GM21786 (cell line): ENCODE measurements at regions not wholly inside any gene's neighbourhood (a gene's known extent, or its start where the extent isn't known, plus 50 kb on each side); places are given as distances from the start of the nearest gene placed in this dataset.

ENCODE experiments used
- ATAC-seq: cut with Tn5 transposase; IDR thresholded peaks from one replicate; pipeline ENCODE4 v1.9.1; 2021; ENCODE audit not compliant: unreplicated experiment

DNA sequence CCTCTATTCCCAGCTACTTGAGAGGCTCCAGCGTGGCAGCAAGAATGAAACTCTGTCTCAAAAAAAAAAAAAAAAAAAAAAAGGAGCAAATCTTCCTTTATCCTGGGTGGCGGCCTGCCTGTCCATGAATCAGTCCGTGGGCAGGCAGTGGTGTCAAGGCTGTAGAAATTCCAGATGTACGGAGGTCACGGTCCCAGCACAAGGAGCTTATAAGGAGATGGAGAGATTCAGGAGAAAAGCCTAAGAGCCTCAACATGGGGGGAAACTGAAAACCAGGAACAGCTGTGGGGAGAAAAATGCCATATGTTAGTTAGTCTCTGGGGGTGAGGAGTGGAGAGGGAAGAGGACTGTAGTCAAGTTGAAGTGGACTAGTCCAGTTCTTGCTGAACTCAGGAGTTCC is 130.5 kb upstream of the CRY1 start:
- ATAC-seq = no peak

DNA sequence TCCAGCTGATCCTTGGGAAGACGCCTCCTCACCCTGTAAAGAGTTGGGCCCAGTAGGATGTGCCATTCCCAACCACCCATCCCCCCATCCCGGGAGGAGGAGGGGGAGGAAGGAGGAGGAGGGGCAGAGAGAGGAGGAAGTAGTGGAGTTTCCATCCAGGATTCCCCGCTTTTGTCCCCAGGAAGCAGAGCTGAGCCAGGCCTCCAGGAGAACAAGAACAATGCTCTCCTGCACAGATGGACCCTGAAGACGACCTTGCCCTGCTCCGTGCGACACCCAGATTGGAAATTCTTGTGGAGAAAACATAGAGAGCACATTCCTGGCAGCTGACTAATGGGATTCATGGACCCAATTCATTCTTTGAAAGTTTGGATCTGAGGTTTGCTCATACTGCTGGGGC is 132.3 kb upstream of the CRY1 start:
- ATAC-seq = no peak

- ATAC-seq = no peak
Observed at GRCh38 chr12:107226126-107226525, 132.8 kb upstream of the CRY1 start.

DNA sequence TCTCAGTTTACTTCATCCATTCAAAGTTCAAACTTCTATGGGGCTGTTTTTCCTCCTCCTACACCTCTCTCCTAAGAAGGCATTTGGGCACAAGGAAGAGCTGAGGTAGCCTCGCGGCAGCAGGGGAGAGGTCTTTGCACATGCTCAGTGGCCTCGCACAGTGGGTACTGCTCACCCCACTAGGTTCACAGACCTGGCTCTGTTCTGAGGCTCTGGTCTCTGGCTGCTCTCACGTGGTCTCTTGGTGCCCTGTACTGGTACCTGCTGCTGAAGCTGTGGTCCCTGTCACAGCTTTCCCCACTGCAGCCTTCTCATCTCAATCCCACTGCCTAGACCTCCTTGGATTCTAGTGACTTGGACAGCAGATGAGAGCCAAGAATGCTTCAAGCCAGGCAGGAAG is 134.7 kb upstream of the CRY1 start:
- no peak for ATAC-seq

GRCh38 chr12:107229827-107230226 is 136.5 kb upstream of the CRY1 start:
- ATAC-seq = no peak

GRCh38 chr12:107231303-107231702 is 138.0 kb upstream of the CRY1 start:
- no peak for ATAC-seq

GRCh38 chr12:107233551-107233950 is 140.2 kb upstream of the CRY1 start:
- ATAC-seq = no peak

GRCh38 chr12:107235600-107235999 is 142.3 kb upstream of the CRY1 start:
- no peak for ATAC-seq

DNA sequence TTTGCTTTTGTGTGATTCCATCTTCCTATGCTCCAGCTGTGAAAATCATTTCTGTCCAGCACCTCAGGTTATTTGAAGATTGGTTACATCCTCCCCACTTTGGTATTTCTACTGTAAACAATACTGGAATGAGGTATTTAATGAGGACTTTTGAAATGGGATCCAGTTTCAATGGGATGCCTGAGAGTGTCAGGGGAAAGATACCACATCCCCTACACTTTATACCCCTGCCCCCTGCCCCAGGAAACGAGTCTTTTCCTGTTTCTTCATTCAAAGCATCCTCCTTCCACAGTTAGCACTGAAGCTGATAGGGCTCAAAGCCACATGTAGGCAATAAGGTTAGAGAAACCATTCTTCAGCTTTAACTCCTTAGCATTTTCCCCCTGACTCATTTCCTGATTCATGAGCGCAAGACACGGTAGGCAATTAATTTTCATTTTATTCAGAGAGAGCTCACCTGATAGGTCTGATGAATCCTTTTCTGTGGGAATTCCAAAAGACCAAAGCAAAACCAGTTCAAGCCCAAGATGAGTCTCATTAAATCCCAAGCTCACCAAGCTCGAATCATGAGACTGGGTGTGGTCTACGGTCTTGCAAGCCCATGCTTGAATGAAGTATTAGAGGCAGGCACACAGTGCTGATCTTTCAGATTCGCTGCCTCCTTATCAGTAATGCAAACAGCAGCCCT is 143.6 kb upstream of the CRY1 start:
- ATAC-seq = no peak

GRCh38 chr12:107238296-107238695 is 144.9 kb upstream of the CRY1 start:
- no peak for ATAC-seq

DNA sequence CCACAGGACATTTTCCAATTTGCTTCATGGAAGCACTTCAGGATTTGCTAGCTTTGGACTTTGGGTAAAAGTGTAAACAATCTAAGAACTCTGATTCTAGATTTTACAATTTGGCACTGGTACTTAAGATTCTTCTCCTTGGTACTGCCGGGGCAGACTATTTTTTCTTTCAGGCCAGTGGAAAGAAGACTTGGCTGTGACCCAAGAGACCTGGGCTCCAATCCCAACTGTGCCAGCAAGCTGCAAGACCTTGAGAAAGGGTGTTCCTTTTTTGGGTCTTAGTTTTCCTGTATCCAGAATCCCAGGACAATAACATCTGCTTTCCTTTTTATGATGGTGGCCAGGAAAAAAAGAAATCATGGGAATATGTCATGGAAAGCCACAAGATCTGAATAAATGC is 148.1 kb upstream of the CRY1 start:
- no peak for ATAC-seq

- ATAC-seq = no peak
Observed at GRCh38 chr12:107242189-107242588, 148.8 kb upstream of the CRY1 start.

DNA sequence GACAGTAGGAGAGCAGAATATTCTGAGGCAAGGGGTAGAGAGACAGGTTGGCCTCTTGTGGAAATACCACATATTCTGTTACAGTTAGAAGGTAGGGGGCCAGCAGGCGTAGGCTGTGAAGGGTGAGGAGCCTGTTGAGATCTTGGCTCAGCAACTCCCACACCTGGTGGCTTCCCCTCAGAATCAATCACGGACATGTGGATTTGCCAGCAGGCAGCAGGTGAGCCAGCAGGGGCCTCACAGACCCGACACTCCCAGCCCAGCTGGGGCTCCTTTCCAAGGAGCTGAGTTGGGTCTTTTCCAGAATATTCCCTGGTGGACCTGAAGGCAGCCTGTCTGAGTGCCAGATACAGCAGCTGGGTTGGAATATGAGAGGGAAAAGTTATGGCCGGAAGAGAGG is 150.0 kb upstream of the CRY1 start:
- no peak for ATAC-seq

- ATAC-seq = no peak
Observed at GRCh38 chr12:107244584-107244983, 151.2 kb upstream of the CRY1 start.

- no peak for ATAC-seq
Observed at GRCh38 chr12:107247650-107248049, 154.3 kb upstream of the CRY1 start.

DNA sequence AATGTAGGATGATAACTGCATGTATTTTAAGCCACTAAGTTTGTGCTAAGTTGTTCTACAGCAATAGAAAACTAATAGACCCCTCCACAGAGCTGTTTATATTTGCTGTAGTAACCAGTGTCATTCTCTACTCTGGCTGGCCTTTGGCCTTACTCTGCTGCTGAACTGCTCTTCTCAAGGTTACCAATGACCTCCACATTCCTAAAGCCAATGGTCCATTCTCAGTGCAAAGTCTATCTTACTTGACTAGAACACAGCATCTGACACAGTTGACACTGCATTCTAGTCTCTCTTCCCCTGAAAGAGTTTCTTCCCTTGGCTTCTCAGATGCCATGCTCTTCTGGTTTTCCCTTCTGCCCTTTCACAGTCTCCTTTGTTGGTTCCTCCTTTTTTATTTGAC is 154.8 kb upstream of the CRY1 start:
- no peak for ATAC-seq

DNA sequence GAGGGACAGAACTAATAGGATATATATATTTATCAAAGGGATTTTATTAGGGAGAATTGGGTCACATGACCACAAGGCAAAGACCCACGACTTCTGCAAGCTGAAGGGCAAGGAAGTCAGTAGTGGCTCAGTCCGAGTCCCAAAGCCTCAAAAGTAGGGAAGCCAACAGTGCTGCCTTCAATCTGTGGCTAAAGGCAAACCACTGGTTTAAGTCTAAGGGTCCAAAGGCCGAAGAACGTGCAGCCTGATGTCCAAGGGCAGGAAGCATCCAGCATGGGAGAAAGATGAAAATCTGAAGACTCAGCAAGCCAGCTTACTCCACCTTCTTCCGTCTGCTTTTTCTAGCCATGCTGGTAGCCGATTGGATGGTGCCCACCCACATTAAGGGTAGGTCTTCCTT is 157.9 kb upstream of the CRY1 start:
- ATAC-seq = no peak

- no peak for ATAC-seq
Observed at GRCh38 chr12:107253361-107253760, 160.0 kb upstream of the CRY1 start.

DNA sequence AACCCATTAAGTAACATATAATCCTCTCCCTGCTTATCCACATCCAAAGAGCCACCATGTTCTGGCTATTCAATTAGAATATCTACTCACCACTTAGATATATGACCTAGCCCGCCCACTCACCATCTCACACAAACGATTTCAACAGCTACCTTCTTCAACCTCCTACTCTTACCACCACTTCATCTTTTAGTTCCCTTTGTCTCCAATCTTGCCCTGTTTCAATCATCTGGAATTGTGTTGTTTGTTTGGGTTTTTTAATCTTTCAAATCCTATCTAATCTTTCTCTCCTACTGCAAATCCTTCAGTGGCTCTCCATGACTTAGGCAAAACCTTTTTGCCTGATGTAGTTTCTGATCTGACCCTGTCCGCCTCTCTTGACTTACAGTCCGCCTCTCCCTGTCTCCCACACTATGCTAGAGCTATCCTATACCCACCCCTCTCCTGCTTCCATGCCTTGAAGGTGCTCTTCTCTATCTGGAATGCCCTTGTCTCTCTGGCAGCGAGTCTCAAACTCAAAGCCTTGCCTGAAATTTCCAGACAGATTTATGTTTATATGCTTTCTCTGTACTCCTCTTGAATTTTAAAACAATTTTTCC is 161.0 kb upstream of the CRY1 start:
- no peak for ATAC-seq

DNA sequence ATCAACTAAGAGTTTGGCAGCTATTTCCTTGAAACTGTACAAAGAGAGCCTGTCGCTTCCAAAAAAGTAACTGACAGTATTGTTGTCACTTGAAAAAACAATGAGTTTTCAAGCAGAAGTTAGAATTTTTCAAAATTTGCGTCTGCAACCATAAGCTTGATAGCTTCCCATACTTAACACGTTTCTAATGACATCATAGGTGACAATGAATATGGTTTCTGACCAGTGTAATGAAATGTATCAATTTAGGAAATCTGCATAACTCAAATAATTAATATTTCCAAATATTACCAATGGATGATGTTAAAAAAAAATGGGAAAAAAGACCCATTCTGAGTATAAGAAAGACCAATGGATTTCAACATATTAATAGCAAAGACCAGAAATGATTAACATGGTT is 165.4 kb upstream of the CRY1 start:
- ATAC-seq = no peak

DNA sequence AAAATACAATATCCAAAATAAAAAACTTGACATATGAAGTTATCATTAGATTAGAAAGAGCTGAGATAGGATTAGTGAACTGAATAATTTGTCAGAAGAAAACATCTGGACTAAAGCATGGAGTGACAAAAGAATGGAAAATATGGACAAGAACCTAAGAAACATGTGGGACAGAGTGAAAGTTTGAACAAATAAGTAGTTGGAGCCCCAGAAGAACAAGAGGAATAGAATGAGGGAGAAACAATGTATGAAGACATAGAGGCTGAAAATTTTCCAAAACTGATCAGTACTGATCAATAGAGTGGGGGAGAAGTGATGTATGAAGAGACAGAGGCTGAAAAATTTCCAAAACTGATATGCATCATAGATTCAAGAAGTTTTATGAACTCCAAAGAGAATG is 170.6 kb upstream of the CRY1 start:
- ATAC-seq = no peak

- ATAC-seq = no peak
Observed at GRCh38 chr12:107264667-107265066, 171.3 kb upstream of the CRY1 start.

- no peak for ATAC-seq
Observed at GRCh38 chr12:107267604-107268003, 174.3 kb upstream of the CRY1 start.
